Stimulated activated naive B cell treated with anti-CD40 and anti-IgM and Interleukin-4, amounts not matched to agents 10 μg/mL and 1 μg/mL and 100 μg/mL, for 72 hours (primary cell): ENCODE measurements at regions not wholly inside any gene's neighbourhood (a gene's known extent, or its start where the extent isn't known, plus 50 kb on each side); places are given as distances from the start of the nearest gene placed in this dataset.

Experiments used
- ATAC-seq, 2 donors: fragments of 150-1000 bp; cut with Tn5 transposase; replicated peaks; 2 replicates each; pipeline ENCODE4 v1.10.0; 2021; ENCODE audit warnings: moderate library complexity in 1 of 2
- DNase-seq: peaks from one replicate; pipeline ENCODE4 v3.0.0; 2021
- H3K27ac Mint-ChIP-seq: one replicate; pipeline ENCODE4 v1.8.0; 2022; ENCODE audit warnings: mild to moderate bottlenecking, mixed read lengths
- H3K27me3 Mint-ChIP-seq, 2 donors: one replicate each; pipeline ENCODE4 v1.8.0; 2022; ENCODE audit warnings: mixed read lengths in 2 of 2
- H3K36me3 Mint-ChIP-seq, 2 donors: one replicate each; pipeline ENCODE4 v1.8.0; 2022; ENCODE audit warnings: mixed read lengths in 2 of 2, mild to moderate bottlenecking in 1 of 2
- H3K4me1 Mint-ChIP-seq, 2 donors: one replicate each; pipeline ENCODE4 v1.8.0; 2022; ENCODE audit warnings: mixed read lengths in 2 of 2, mild to moderate bottlenecking in 1 of 2
- H3K4me3 Mint-ChIP-seq, 2 donors: one replicate each; pipeline ENCODE4 v1.8.0; 2022; ENCODE audit warnings: mild to moderate bottlenecking in 2 of 2, mixed read lengths in 2 of 2, moderate library complexity in 1 of 2
- H3K9me3 Mint-ChIP-seq, 2 donors: one replicate each; pipeline ENCODE4 v1.8.0; 2022; ENCODE audit warnings: mixed read lengths in 2 of 2, mild to moderate bottlenecking in 1 of 2

DNA sequence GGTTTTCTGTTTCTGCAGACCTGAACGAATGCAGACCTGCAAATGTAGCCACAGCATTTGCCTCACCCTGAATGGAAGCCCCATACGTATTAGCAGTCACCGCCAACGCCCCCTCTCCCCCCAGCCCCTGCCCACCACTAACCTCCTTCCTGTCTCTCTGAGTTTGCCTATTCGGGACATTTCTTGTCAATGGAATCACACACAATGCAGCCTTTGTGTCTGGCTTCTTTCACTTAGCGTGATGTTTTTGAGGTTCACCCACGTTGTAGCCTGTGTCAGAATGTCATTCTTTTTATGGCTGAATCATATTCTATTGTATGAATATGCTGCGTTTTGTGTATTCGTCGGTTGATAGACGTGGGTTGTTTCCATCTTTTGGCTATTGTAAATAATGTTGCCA, 178.6 kb downstream of the AACS start:
- ATAC-seq (no peak), DNase-seq (no peak)
- no peaks in the 10 kb centered on the region for H3K4me1 Mint-ChIP-seq
- H3K4me3 Mint-ChIP-seq = no peak overlapping the region
- H3K36me3 Mint-ChIP-seq = no peaks in the 10 kb centered on the region
- no peaks in the 10 kb centered on the region for H3K9me3 Mint-ChIP-seq
- peaks cover 23 to 30% of the 10 kb centered on the region in 2 donors for H3K27me3 Mint-ChIP-seq
- H3K27ac Mint-ChIP-seq = no peak overlapping the region

- no peaks in the 10 kb centered on the region for H3K9me3 Mint-ChIP-seq
- H3K4me3 Mint-ChIP-seq = no peak overlapping the region
- ATAC-seq (no peak), DNase-seq (no peak)
- no peak overlapping the region for H3K27ac Mint-ChIP-seq
- H3K4me1 Mint-ChIP-seq = no peaks in the 10 kb centered on the region
- no peaks in the 10 kb centered on the region for H3K36me3 Mint-ChIP-seq
- peaks cover 21 to 27% of the 10 kb centered on the region in 2 donors for H3K27me3 Mint-ChIP-seq
Observed at GRCh38 chr12:125244338-125244737, 179.1 kb downstream of the AACS start.

DNA sequence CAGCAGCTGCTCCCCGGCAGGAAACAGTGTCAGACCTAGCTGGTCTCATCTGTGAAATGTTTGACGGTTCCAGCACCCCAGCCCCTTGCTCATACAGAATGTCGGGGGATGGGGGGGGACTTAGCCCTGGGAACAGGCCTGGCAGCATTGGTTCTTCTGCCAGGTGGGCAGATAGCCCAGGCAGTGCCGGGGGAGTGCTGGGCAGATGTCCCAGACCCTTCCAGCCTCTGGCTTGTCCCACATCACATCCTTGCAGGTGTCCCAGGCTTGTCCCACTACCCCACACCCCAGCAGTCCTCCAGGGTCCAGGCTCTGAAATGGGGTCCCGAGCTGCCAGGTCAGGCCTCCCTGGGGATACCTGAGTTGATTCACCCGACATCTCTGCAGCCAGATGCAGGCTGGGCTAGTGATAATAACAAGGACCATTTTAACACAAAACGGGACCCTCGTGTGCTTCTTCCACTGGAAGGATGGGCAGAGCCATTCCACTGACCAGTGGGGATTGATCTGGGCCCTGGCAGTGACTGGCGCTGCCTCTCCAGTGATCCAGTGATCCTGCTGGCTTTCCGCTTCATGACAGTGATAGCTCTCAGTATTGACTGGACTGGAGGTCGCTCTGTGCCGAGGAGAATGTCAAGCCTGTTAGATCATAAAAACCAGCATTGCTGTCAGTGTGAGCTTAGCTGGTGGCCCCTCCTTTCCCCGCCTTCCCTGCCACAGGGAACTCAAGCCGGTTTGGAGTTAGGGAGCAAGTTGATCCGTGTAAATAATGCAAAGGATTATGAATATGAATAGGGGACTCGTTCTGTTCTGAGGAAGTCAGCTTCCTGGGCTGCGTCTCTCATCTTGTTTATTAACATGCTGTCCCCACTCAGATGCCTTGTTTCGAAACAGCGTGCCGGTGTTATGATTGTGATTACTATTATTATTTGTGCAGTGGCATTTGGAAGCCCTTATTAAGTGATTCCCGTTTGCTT, 180.6 kb downstream of the AACS start:
- peaks cover 11 to 27% of the 10 kb centered on the region in 2 donors for H3K27me3 Mint-ChIP-seq
- H3K4me1 Mint-ChIP-seq = no peaks in the 10 kb centered on the region
- no peak overlapping the region for H3K4me3 Mint-ChIP-seq
- no peaks in the 10 kb centered on the region for H3K36me3 Mint-ChIP-seq
- H3K27ac Mint-ChIP-seq = no peak overlapping the region
- DNase-seq (no peak), ATAC-seq (no peak)
- no peaks in the 10 kb centered on the region for H3K9me3 Mint-ChIP-seq

DNA sequence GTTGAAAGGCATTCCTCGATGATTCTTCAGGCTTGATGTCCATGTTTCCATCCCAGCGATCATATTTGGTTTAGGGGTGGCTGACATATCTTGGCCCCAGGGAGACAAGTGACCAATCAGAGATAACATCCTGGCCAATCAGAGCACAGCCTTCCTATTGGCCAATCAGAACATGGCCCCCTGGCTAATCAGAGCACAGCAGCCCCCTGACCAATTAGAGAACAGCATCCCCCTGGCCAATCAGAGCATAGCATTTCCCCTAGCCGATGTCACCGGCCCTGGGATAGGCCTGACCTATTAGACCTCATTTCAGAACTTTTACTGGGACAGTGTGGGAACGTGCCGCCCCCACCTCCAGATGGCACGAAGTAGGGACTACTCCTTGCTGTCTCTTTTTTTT, 182.2 kb downstream of the AACS start:
- H3K4me1 Mint-ChIP-seq = no peaks in the 10 kb centered on the region
- H3K27ac Mint-ChIP-seq = no peak overlapping the region
- peaks cover 11 to 20% of the 10 kb centered on the region in 2 donors for H3K27me3 Mint-ChIP-seq
- H3K4me3 Mint-ChIP-seq = no peak overlapping the region
- H3K9me3 Mint-ChIP-seq = no peaks in the 10 kb centered on the region
- DNase-seq (no peak), ATAC-seq (no peak)
- H3K36me3 Mint-ChIP-seq = no peaks in the 10 kb centered on the region

DNA sequence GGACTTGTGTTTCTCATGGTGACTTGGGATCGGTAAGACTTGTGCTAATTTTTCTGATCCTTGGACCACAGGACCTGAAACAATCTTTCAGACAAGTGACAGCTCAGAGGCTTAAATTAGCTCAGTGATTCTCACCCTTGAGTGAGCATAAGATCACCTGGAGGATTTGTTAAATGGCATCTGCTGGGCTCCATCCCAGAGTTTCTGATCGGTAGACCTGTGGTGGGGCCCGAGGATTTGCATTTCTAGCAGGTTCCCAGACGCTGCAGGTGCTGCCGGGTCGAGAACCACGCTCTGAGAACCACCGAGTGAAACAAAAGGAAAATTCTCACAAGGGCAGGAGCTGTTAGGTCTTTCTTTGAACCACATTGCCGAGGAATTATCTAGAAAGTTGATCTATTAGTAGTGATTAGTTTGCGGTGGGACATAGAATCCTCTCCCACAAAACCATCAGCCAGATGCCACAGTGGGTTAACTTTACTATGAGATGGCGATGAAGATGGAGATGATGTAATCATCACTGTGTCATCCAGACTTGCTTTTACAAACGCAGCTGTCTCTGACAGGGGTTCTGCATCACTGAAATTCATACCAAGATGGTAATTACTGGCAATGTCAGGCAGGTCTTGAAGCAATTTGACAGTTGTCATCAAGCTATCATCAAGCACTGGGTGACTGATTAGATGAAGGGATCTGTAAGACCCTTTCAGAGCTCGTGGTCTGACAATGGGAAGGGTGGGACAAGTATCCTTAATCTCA, 184.0 kb downstream of the AACS start:
- no peak for DNase-seq
- Mint-ChIP-seq H3K27ac (no peak overlapping the region), H3K36me3 (no peaks in the 10 kb centered on the region), H3K4me1 (no peaks in the 10 kb centered on the region), H3K9me3 (no peaks in the 10 kb centered on the region), H3K4me3 (no peak overlapping the region), H3K27me3 (peaks cover 16 to 22% of the 10 kb centered on the region in 2 donors)
- ATAC-seq = no peak

DNA sequence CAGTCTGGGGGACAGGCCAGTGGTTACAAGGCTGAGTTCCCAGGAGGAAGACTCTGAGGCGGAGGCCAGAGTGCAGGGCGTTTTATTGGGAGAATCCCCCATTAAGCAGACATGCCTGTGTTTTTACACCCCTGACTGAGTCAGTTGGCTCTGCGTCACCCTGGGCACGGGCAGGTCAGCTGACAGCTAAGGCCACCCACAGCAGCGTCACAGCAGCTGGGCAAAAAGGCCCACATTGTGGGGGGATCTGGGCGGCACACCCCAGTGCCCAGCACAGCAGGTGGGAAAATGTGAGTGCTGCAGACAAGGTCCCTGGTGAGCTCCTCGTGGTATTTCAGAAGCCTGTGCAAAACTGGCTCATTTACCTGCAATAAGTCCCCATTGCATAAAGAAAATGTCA, 184.7 kb downstream of the AACS start:
- Mint-ChIP-seq H3K27me3 (peaks cover 13 to 18% of the 10 kb centered on the region in 2 donors), H3K4me1 (no peaks in the 10 kb centered on the region)

DNA sequence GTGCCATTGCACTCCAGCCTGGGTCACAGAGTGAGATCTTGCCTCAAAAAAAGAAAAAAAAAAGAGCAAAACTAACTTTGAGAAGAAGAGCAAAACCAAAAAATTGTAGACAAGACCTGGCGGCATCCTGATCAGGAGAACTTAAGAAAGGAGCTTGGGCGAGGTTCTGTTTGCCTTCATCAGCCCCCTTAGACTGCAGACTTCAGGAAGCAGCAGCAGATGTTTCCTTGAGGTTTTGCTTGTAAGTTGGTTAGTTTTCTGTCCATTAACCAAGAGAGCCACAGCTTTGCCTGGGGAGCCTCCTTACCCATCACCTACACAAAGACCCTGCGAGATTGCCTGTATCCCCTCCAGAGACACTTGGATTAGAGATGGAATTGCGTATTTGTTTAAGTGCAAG, 189.0 kb downstream of the AACS start:
- no peaks in the 10 kb centered on the region for H3K36me3 Mint-ChIP-seq
- DNase-seq = no peak
- peaks cover 16 to 20% of the 10 kb centered on the region in 2 donors for H3K27me3 Mint-ChIP-seq
- H3K4me1 Mint-ChIP-seq = no peaks in the 10 kb centered on the region
- no peak overlapping the region for H3K27ac Mint-ChIP-seq
- no peak for ATAC-seq
- peaks cover 0 to 3% of the 10 kb centered on the region in 2 donors for H3K9me3 Mint-ChIP-seq
- H3K4me3 Mint-ChIP-seq = no peak overlapping the region

More for the DNA sequence above, 184.7 kb downstream of the AACS start:
- ATAC-seq (no peak), DNase-seq (no peak)
- H3K27ac Mint-ChIP-seq = no peak overlapping the region
- no peaks in the 10 kb centered on the region for H3K36me3 Mint-ChIP-seq
- H3K9me3 Mint-ChIP-seq = no peaks in the 10 kb centered on the region
- no peak overlapping the region for H3K4me3 Mint-ChIP-seq

DNA sequence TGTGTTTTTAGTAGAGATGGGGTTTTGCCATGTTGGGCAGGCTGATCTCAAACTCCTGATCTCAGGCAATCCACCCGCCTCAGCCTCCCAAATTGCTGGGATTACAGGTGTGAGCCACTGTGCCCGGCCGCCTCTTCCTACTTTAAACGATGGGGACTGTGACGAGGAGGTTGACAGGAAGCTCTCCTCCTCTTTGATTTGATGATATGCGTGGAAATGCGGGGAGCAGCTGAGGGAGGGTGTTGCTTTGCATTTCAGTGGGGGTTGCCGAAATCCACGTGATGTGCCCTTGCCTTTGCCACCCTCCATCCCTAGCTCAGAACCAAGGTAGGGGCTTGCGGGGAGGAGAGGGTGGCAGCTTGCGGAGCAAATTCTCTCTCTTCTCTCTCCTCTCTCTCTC, 189.6 kb downstream of the AACS start:
- ATAC-seq = no peak
- Mint-ChIP-seq H3K27me3 (peaks cover 16 to 20% of the 10 kb centered on the region in 2 donors), H3K36me3 (no peaks in the 10 kb centered on the region), H3K9me3 (peaks cover 0 to 3% of the 10 kb centered on the region in 2 donors), H3K4me1 (no peaks in the 10 kb centered on the region), H3K27ac (no peak overlapping the region), H3K4me3 (no peak overlapping the region)
- DNase-seq = no peak

DNA sequence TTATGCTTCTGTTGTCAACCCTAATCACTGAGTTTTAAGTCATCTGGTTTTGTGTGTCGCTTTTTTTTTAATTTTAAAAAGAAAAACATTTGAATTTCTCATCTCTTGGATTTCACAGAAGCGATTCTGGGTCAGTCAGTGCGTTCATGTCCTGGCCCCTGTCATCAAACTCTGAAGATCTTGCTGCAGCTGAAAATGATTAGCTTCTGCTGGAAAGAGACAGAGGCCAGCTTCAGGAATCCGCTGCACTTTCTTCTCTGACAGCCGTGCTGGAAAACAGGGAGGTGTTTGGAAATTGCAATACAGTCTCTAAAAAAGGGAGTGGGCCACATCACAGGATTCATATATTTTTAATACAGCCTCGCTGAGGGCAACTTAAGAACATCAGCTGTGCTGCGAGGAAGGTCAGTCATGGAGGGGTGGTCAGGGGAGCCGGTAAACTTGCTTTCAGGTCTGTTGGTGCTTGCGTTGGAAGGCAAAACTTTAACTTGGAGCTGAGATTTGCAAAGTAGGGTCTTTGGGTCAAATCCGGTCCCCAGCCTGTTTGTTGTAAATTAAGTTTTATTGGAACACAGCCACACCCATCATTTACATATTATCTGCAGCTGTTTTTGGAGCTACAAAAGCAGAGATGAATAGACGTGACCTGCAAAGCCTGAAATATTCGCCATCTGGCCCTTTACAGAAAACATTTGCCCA, 190.8 kb downstream of the AACS start:
- H3K9me3 Mint-ChIP-seq = peaks cover 0 to 3% of the 10 kb centered on the region in 2 donors
- no peaks in the 10 kb centered on the region for H3K36me3 Mint-ChIP-seq
- ATAC-seq (no peak), DNase-seq (no peak)
- no peak overlapping the region for H3K4me3 Mint-ChIP-seq
- H3K27me3 Mint-ChIP-seq = peaks cover 16 to 20% of the 10 kb centered on the region in 2 donors
- H3K27ac Mint-ChIP-seq = no peak overlapping the region
- no peaks in the 10 kb centered on the region for H3K4me1 Mint-ChIP-seq

DNA sequence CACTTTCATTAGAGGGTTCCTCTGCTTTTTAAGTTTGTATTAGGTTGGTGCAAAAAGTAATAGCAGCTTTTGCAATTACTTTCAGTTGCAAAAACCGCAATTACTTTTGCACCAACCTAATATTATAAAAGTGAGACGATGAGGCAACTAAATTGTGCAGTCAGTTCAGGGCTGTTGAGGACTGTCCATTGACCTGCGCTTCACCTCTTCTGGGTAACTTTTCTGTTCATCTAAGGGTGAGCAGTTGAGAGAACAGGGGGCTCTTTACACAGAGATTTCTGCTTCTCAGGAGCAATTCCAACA, 191.3 kb downstream of the AACS start:
- Mint-ChIP-seq H3K9me3 (peaks cover 0 to 3% of the 10 kb centered on the region in 2 donors), H3K36me3 (no peaks in the 10 kb centered on the region), H3K4me3 (no peak overlapping the region), H3K27me3 (peaks cover 16 to 20% of the 10 kb centered on the region in 2 donors), H3K4me1 (no peaks in the 10 kb centered on the region), H3K27ac (no peak overlapping the region)
- ATAC-seq (no peak), DNase-seq (no peak)

DNA sequence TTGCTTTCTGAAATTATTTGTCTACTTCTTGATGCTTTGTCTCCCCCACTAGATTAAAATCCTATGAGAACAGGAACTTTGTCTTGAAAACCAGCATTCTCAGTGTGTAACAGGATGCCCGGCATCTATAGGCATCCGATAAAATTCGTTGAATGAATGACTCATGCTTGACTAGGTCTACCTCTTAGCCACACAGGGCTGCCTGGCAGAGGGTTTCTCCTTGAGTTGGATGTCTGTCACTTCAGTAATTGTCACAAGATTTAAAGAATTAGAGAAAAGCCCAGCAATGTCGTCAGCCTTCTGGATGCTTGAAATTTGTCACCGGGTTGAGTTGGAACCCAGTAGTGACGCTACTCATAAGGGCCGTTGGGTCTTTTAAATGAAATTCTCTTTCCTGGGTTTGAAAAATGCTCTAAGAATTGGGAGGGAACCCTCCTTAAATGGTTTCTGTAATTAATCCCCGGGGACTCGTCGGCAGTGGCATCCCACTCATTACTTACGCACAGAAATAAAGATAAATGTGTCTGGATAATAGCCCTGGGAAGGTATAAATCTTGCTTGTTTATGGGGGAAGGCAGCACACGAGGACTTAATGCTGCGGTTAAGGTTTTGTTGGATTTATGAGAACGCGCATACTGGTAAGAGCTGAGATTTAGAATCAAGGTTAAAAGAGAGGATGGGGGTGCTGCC, 194.1 kb downstream of the AACS start:
- H3K27me3 Mint-ChIP-seq = peaks cover 10 to 14% of the 10 kb centered on the region in 2 donors
- H3K9me3 Mint-ChIP-seq = peaks cover 3 to 8% of the 10 kb centered on the region in 2 donors
- DNase-seq = no peak
- no peaks in the 10 kb centered on the region for H3K4me1 Mint-ChIP-seq
- H3K36me3 Mint-ChIP-seq = peaks cover 0 to 1% of the 10 kb centered on the region in 2 donors
- ATAC-seq = no peak
- no peak overlapping the region for H3K27ac Mint-ChIP-seq
- H3K4me3 Mint-ChIP-seq = no peak overlapping the region

- ATAC-seq (no peak), DNase-seq (no peak)
- Mint-ChIP-seq H3K36me3 (peaks cover 0 to 1% of the 10 kb centered on the region in 2 donors), H3K4me3 (no peak overlapping the region), H3K27ac (no peak overlapping the region), H3K27me3 (peaks cover 0 to 15% of the 10 kb centered on the region in 2 donors), H3K4me1 (no peaks in the 10 kb centered on the region), H3K9me3 (peaks cover 3 to 5% of the 10 kb centered on the region in 2 donors)
Observed at GRCh38 chr12:125262851-125263250, 197.6 kb downstream of the AACS start.

GRCh38 chr12:125263385-125263784, 198.2 kb downstream of the AACS start:
- H3K27ac Mint-ChIP-seq = no peak overlapping the region
- no peak overlapping the region for H3K4me3 Mint-ChIP-seq

DNA sequence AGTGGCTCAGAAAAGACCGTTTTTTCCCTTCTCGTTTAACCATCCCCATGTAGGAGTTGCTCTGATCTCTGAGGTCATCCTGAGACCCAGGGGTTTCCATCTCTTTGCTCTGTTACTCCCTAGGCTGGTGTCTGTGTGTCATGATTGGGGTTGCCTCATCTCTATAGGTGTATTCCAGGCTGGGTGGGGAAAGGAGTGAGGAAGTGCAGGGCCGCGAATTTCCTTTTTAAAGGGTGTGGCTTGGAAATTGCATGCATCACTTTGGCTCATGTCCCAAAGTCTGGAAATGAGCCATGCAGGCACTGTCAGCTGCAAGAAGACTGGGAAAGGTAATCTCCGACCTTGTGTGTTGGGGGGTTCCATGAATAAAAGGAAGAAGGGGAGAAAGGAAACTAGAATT, 201.9 kb downstream of the AACS start:
- peaks cover 0 to 1% of the 10 kb centered on the region in 2 donors for H3K36me3 Mint-ChIP-seq
- peaks cover 3 to 5% of the 10 kb centered on the region in 2 donors for H3K9me3 Mint-ChIP-seq
- ATAC-seq (no peak), DNase-seq (no peak)
- H3K27me3 Mint-ChIP-seq = peaks cover 0 to 18% of the 10 kb centered on the region in 2 donors
- no peak overlapping the region for H3K27ac Mint-ChIP-seq
- no peaks in the 10 kb centered on the region for H3K4me1 Mint-ChIP-seq
- H3K4me3 Mint-ChIP-seq = no peak overlapping the region

More at GRCh38 chr12:125263385-125263784, 198.2 kb downstream of the AACS start:
- H3K9me3 Mint-ChIP-seq = peaks cover 3 to 5% of the 10 kb centered on the region in 2 donors
- DNase-seq (no peak), ATAC-seq (no peak)
- peaks cover 0 to 1% of the 10 kb centered on the region in 2 donors for H3K36me3 Mint-ChIP-seq
- peaks cover 0 to 15% of the 10 kb centered on the region in 2 donors for H3K27me3 Mint-ChIP-seq
- no peaks in the 10 kb centered on the region for H3K4me1 Mint-ChIP-seq
